Stimulated activated naive B cell treated with anti-CD40 and anti-IgM and Interleukin-4, amounts not matched to agents 10 μg/mL and 1 μg/mL and 100 μg/mL, for 72 hours (primary cell): ENCODE measurements at regions not wholly inside any gene's neighbourhood (a gene's known extent, or its start where the extent isn't known, plus 50 kb on each side); places are given as distances from the start of the nearest gene placed in this dataset.
"Not testable (repeated sequence)": the region's sequence is repeated elsewhere in the genome, so short reads cannot be mapped to it uniquely, and the experiment has no call there.

Source experiments
- ATAC-seq, 2 donors: fragments of 150-1000 bp; cut with Tn5 transposase; replicated peaks; 2 replicates each; pipeline ENCODE4 v1.10.0; 2021; ENCODE audit warnings: moderate library complexity in 1 of 2
- DNase-seq: peaks from one replicate; pipeline ENCODE4 v3.0.0; 2021
- H3K27ac Mint-ChIP-seq: one replicate; pipeline ENCODE4 v1.8.0; 2022; ENCODE audit warnings: mild to moderate bottlenecking, mixed read lengths
- H3K27me3 Mint-ChIP-seq, 2 donors: one replicate each; pipeline ENCODE4 v1.8.0; 2022; ENCODE audit warnings: mixed read lengths in 2 of 2
- H3K36me3 Mint-ChIP-seq, 2 donors: one replicate each; pipeline ENCODE4 v1.8.0; 2022; ENCODE audit warnings: mixed read lengths in 2 of 2, mild to moderate bottlenecking in 1 of 2
- H3K4me1 Mint-ChIP-seq, 2 donors: one replicate each; pipeline ENCODE4 v1.8.0; 2022; ENCODE audit warnings: mixed read lengths in 2 of 2, mild to moderate bottlenecking in 1 of 2
- H3K4me3 Mint-ChIP-seq, 2 donors: one replicate each; pipeline ENCODE4 v1.8.0; 2022; ENCODE audit warnings: mild to moderate bottlenecking in 2 of 2, mixed read lengths in 2 of 2, moderate library complexity in 1 of 2
- H3K9me3 Mint-ChIP-seq, 2 donors: one replicate each; pipeline ENCODE4 v1.8.0; 2022; ENCODE audit warnings: mixed read lengths in 2 of 2, mild to moderate bottlenecking in 1 of 2

- Mint-ChIP-seq H3K27ac (no peak overlapping the region), H3K9me3 (peaks cover 8 to 11% of the 10 kb centered on the region in 2 donors), H3K4me3 (no peak overlapping the region), H3K27me3 (no peaks in the 10 kb centered on the region), H3K36me3 (no peaks in the 10 kb centered on the region), H3K4me1 (no peaks in the 10 kb centered on the region)
- ATAC-seq (no peak), DNase-seq (no peak)
Observed at GRCh38 chr21:16460936-16461335, 731.2 kb downstream of the USP25 start.

- peaks cover 8 to 11% of the 10 kb centered on the region in 2 donors for H3K9me3 Mint-ChIP-seq
- H3K4me3 Mint-ChIP-seq, H3K4me1 Mint-ChIP-seq, H3K27ac Mint-ChIP-seq, H3K27me3 Mint-ChIP-seq, ATAC-seq, H3K36me3 Mint-ChIP-seq, DNase-seq: not testable (repeated sequence)
Observed at GRCh38 chr21:16464211-16464889, 734.6 kb downstream of the USP25 start.

- H3K27ac Mint-ChIP-seq, result no peak overlapping the region
- H3K36me3 Mint-ChIP-seq, result no peaks in the 10 kb centered on the region
- ATAC-seq (no peak), DNase-seq (no peak)
- no peaks in the 10 kb centered on the region for H3K27me3 Mint-ChIP-seq
- H3K4me3 Mint-ChIP-seq, result no peak overlapping the region
- peaks cover 3 to 10% of the 10 kb centered on the region in 2 donors for H3K9me3 Mint-ChIP-seq
- no peaks in the 10 kb centered on the region for H3K4me1 Mint-ChIP-seq
Observed at GRCh38 chr21:16468184-16468583, 738.4 kb downstream of the USP25 start.

GRCh38 chr21:16473988-16474387 is 744.2 kb downstream of the USP25 start:
- H3K27ac Mint-ChIP-seq, result no peak overlapping the region
- no peaks in the 10 kb centered on the region for H3K36me3 Mint-ChIP-seq
- H3K4me3 Mint-ChIP-seq, result no peak overlapping the region
- H3K4me1 Mint-ChIP-seq, result no peaks in the 10 kb centered on the region
- ATAC-seq (no peak), DNase-seq (no peak)
- no peaks in the 10 kb centered on the region for H3K27me3 Mint-ChIP-seq
- peaks cover 0 to 4% of the 10 kb centered on the region in 2 donors for H3K9me3 Mint-ChIP-seq

GRCh38 chr21:16476056-16476825 is 746.5 kb downstream of the USP25 start:
- Mint-ChIP-seq H3K27me3 (no peaks in the 10 kb centered on the region), H3K4me3 (no peak overlapping the region)

GRCh38 chr21:16488042-16488441 is 758.3 kb downstream of the USP25 start:
- no peaks in the 10 kb centered on the region for H3K27me3 Mint-ChIP-seq
- H3K36me3 Mint-ChIP-seq, result no peaks in the 10 kb centered on the region
- DNase-seq (no peak), ATAC-seq (no peak)
- H3K27ac Mint-ChIP-seq, result no peak overlapping the region
- H3K9me3 Mint-ChIP-seq, result peaks cover 0 to 8% of the 10 kb centered on the region in 2 donors
- H3K4me3 Mint-ChIP-seq, result no peak overlapping the region
- no peaks in the 10 kb centered on the region for H3K4me1 Mint-ChIP-seq

More at GRCh38 chr21:16476056-16476825, 746.5 kb downstream of the USP25 start:
- DNase-seq, result no peak
- no peak for ATAC-seq
- Mint-ChIP-seq H3K4me1 (no peaks in the 10 kb centered on the region), H3K9me3 (peaks cover 6% of the 10 kb centered on the region in 2 donors), H3K36me3 (no peaks in the 10 kb centered on the region), H3K27ac (no peak overlapping the region)

GRCh38 chr21:16492356-16492755 is 762.6 kb downstream of the USP25 start:
- DNase-seq (no peak), ATAC-seq (no peak)
- Mint-ChIP-seq H3K4me1 (no peaks in the 10 kb centered on the region), H3K27me3 (no peaks in the 10 kb centered on the region), H3K9me3 (peaks cover 0 to 3% of the 10 kb centered on the region in 2 donors), H3K36me3 (no peaks in the 10 kb centered on the region), H3K27ac (no peak overlapping the region), H3K4me3 (no peak overlapping the region)

- no peaks in the 10 kb centered on the region for H3K4me1 Mint-ChIP-seq
- DNase-seq (no peak), ATAC-seq (no peak)
- no peak overlapping the region for H3K27ac Mint-ChIP-seq
- H3K27me3 Mint-ChIP-seq, result no peaks in the 10 kb centered on the region
- H3K4me3 Mint-ChIP-seq, result no peak overlapping the region
- peaks cover 0 to 3% of the 10 kb centered on the region in 2 donors for H3K9me3 Mint-ChIP-seq
- no peaks in the 10 kb centered on the region for H3K36me3 Mint-ChIP-seq
Observed at GRCh38 chr21:16492892-16493291, 763.1 kb downstream of the USP25 start.

- Mint-ChIP-seq H3K4me1 (no peaks in the 10 kb centered on the region), H3K4me3 (no peak overlapping the region), H3K36me3 (no peaks in the 10 kb centered on the region), H3K27me3 (no peaks in the 10 kb centered on the region), H3K9me3 (peaks cover 2 to 3% of the 10 kb centered on the region in 2 donors), H3K27ac (no peak overlapping the region)
- DNase-seq (no peak), ATAC-seq (no peak)
Observed at GRCh38 chr21:16496609-16497008, 766.8 kb downstream of the USP25 start.

GRCh38 chr21:16500271-16500670 is 770.5 kb downstream of the USP25 start:
- DNase-seq (no peak), ATAC-seq (no peak)
- Mint-ChIP-seq H3K27ac (no peak overlapping the region), H3K4me1 (no peaks in the 10 kb centered on the region), H3K36me3 (no peaks in the 10 kb centered on the region), H3K9me3 (peaks cover 0 to 2% of the 10 kb centered on the region in 2 donors), H3K27me3 (no peaks in the 10 kb centered on the region), H3K4me3 (no peak overlapping the region)

GRCh38 chr21:16502273-16502672 is 772.5 kb downstream of the USP25 start:
- Mint-ChIP-seq H3K4me1 (no peaks in the 10 kb centered on the region), H3K9me3 (peaks cover 0 to 2% of the 10 kb centered on the region in 2 donors), H3K27me3 (no peaks in the 10 kb centered on the region), H3K4me3 (no peak overlapping the region), H3K36me3 (no peaks in the 10 kb centered on the region), H3K27ac (no peak overlapping the region)
- no peak for DNase-seq
- no peak for ATAC-seq

- Mint-ChIP-seq H3K27me3 (no peaks in the 10 kb centered on the region), H3K4me3 (no peak overlapping the region), H3K36me3 (no peaks in the 10 kb centered on the region), H3K4me1 (no peaks in the 10 kb centered on the region), H3K27ac (no peak overlapping the region), H3K9me3 (peaks cover 0 to 2% of the 10 kb centered on the region in 2 donors)
- ATAC-seq (no peak), DNase-seq (no peak)
Observed at GRCh38 chr21:16502897-16503296, 773.1 kb downstream of the USP25 start.

- Mint-ChIP-seq H3K36me3 (no peaks in the 10 kb centered on the region), H3K9me3 (peaks cover 0 to 1% of the 10 kb centered on the region in 2 donors), H3K4me1 (no peaks in the 10 kb centered on the region), H3K4me3 (no peak overlapping the region), H3K27me3 (no peaks in the 10 kb centered on the region), H3K27ac (no peak overlapping the region)
- no peak for ATAC-seq
- no peak for DNase-seq
Observed at GRCh38 chr21:16504281-16504680, 774.5 kb downstream of the USP25 start.

- ATAC-seq (no peak), DNase-seq (no peak)
- Mint-ChIP-seq H3K27ac (no peak overlapping the region), H3K9me3 (no peaks in the 10 kb centered on the region), H3K27me3 (no peaks in the 10 kb centered on the region), H3K36me3 (no peaks in the 10 kb centered on the region), H3K4me1 (no peaks in the 10 kb centered on the region), H3K4me3 (no peak overlapping the region)
Observed at GRCh38 chr21:16504766-16505165, 775.0 kb downstream of the USP25 start.

- H3K27me3 Mint-ChIP-seq, result no peaks in the 10 kb centered on the region
- no peak overlapping the region for H3K27ac Mint-ChIP-seq
- no peaks in the 10 kb centered on the region for H3K36me3 Mint-ChIP-seq
- no peaks in the 10 kb centered on the region for H3K9me3 Mint-ChIP-seq
- no peaks in the 10 kb centered on the region for H3K4me1 Mint-ChIP-seq
- no peak for ATAC-seq
- no peak for DNase-seq
- no peak overlapping the region for H3K4me3 Mint-ChIP-seq
Observed at GRCh38 chr21:16509476-16509875, 779.7 kb downstream of the USP25 start.
